ENCODE measurements at regions not wholly inside any gene's neighbourhood (a gene's known extent, or its start where the extent isn't known, plus 50 kb on each side); places are given as distances from the start of the nearest gene placed in this dataset.
A peak's percentile ranks its signal among the peaks of the same experiment; 100 is the strongest.

GRCh38 chr18:9015689-9016088, 86.8 kb upstream of the NDUFV2 start:
- no peak for TF ChIP-seq CTCF (IDR thresholded peaks at IDR 0.05; ENCODE audit: low read depth, low read length, missing control alignments)
- Histone ChIP-seq H3K4me3 (ENCODE audit: low read depth, low read length) (no peak overlapping the region), H3K36me3 (replicated peaks) (no peaks in the 10 kb centered on the region), H3K27me3 (replicated peaks) (no peaks in the 10 kb centered on the region), H3K27ac (no peak overlapping the region)
- in situ Hi-C loops (cut with HindIII; ENCODE audit: low pct_ligation_motif_present, low sequenced_read_pairs) = no loop called here
- DNase-seq = no peak

GRCh38 chr18:9016633-9017166, 85.8 kb upstream of the NDUFV2 start:
- in situ Hi-C loops (cut with HindIII; ENCODE audit: low pct_ligation_motif_present, low sequenced_read_pairs) = no loop called here
- H3K4me3 ChIP-seq (ENCODE audit: low read depth, low read length) = no peak overlapping the region
- H3K27me3 ChIP-seq (replicated peaks) = no peaks in the 10 kb centered on the region
- no peaks in the 10 kb centered on the region for H3K36me3 ChIP-seq (replicated peaks)
- H3K27ac ChIP-seq = peak overlapping the region; percentile 92
- no peak for TF ChIP-seq CTCF (IDR thresholded peaks at IDR 0.05; ENCODE audit: low read depth, low read length, missing control alignments)
- no peak for DNase-seq

GRCh38 chr18:9017167-9017904, 85.2 kb upstream of the NDUFV2 start:
- in situ Hi-C loops (cut with HindIII; ENCODE audit: low pct_ligation_motif_present, low sequenced_read_pairs) = no loop called here
- no peaks in the 10 kb centered on the region for H3K36me3 ChIP-seq (replicated peaks)

GRCh38 chr18:9017905-9018227, 84.6 kb upstream of the NDUFV2 start:
- in situ Hi-C loops (cut with HindIII; ENCODE audit: low pct_ligation_motif_present, low sequenced_read_pairs) = no loop called here
- H3K27ac ChIP-seq = peak overlapping the region; percentile 92

More at GRCh38 chr18:9017167-9017904, 85.2 kb upstream of the NDUFV2 start:
- peak overlapping the region; percentile 92 for H3K27ac ChIP-seq
- peak overlapping the region; percentile 39 for H3K4me3 ChIP-seq (ENCODE audit: low read depth, low read length)
- TF ChIP-seq CTCF (IDR thresholded peaks at IDR 0.05; ENCODE audit: low read depth, low read length, missing control alignments) = no peak
- peak; percentile 90 for DNase-seq
- no peaks in the 10 kb centered on the region for H3K27me3 ChIP-seq (replicated peaks)

GRCh38 chr18:9019135-9019534, 83.4 kb upstream of the NDUFV2 start:
- Histone ChIP-seq H3K27ac (no peak overlapping the region), H3K27me3 (replicated peaks) (no peaks in the 10 kb centered on the region), H3K36me3 (replicated peaks) (no peaks in the 10 kb centered on the region), H3K4me3 (ENCODE audit: low read depth, low read length) (no peak overlapping the region)
- no peak for TF ChIP-seq CTCF (IDR thresholded peaks at IDR 0.05; ENCODE audit: low read depth, low read length, missing control alignments)
- DNase-seq = no peak
- in situ Hi-C loops (cut with HindIII; ENCODE audit: low pct_ligation_motif_present, low sequenced_read_pairs) = no loop called here

More at GRCh38 chr18:9017905-9018227, 84.6 kb upstream of the NDUFV2 start:
- peak; percentile 59 for DNase-seq
- Histone ChIP-seq H3K36me3 (replicated peaks) (no peaks in the 10 kb centered on the region), H3K4me3 (ENCODE audit: low read depth, low read length) (peak overlapping the region; percentile 2), H3K27me3 (replicated peaks) (no peaks in the 10 kb centered on the region)
- no peak for TF ChIP-seq CTCF (IDR thresholded peaks at IDR 0.05; ENCODE audit: low read depth, low read length, missing control alignments)

- DNase-seq = no peak
- no peak overlapping the region for H3K27ac ChIP-seq
- in situ Hi-C loops (cut with HindIII; ENCODE audit: low pct_ligation_motif_present, low sequenced_read_pairs) = no loop called here
These were observed 82.3 kb upstream of the NDUFV2 start for GRCh38 chr18:9020221-9020620.

More at GRCh38 chr18:9020221-9020620, 82.3 kb upstream of the NDUFV2 start:
- Histone ChIP-seq H3K27me3 (replicated peaks) (no peaks in the 10 kb centered on the region), H3K36me3 (replicated peaks) (no peaks in the 10 kb centered on the region), H3K4me3 (ENCODE audit: low read depth, low read length) (no peak overlapping the region)
- no peak for TF ChIP-seq CTCF (IDR thresholded peaks at IDR 0.05; ENCODE audit: low read depth, low read length, missing control alignments)
